ENCODE measurements at regions not wholly inside any gene's neighbourhood (a gene's known extent, or its start where the extent isn't known, plus 50 kb on each side); places are given as distances from the start of the nearest gene placed in this dataset.

DNA sequence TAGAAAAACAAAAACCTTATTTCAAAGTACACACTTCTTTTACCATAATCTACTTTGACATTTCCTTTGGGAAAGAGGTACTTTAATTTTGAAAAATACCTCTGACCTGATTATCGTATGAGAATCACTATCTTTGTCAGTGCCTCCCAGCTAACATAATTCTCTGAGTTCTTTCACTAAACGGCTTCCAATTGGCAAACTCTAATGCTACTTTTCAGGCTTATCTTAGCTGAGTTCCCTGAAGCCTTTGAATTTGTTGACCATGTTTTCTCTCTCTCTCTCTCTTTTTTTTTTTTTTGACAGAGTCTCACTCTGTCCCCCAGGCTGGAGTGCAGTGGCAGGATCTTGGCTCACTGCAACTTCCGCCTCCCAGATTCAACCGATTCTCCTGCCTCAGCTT is 312.8 kb downstream of the ZPLD1 start:
- no peak overlapping the region for H3K27ac Mint-ChIP-seq
- TF ChIP-seq, protein P1, sequence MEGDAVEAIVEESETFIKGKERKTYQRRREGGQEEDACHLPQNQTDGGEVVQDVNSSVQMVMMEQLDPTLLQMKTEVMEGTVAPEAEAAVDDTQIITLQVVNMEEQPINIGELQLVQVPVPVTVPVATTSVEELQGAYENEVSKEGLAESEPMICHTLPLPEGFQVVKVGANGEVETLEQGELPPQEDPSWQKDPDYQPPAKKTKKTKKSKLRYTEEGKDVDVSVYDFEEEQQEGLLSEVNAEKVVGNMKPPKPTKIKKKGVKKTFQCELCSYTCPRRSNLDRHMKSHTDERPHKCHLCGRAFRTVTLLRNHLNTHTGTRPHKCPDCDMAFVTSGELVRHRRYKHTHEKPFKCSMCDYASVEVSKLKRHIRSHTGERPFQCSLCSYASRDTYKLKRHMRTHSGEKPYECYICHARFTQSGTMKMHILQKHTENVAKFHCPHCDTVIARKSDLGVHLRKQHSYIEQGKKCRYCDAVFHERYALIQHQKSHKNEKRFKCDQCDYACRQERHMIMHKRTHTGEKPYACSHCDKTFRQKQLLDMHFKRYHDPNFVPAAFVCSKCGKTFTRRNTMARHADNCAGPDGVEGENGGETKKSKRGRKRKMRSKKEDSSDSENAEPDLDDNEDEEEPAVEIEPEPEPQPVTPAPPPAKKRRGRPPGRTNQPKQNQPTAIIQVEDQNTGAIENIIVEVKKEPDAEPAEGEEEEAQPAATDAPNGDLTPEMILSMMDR (IDR thresholded peaks at IDR 0.05) = no peak
- H3K4me3 Mint-ChIP-seq = no peak overlapping the region
- H3K27me3 Mint-ChIP-seq = peaks cover 1% of the 10 kb centered on the region
- ChIA-PET POLR2A (no interaction called here), CTCF (no interaction called here)
- DNase-seq (no peak), ATAC-seq (ENCODE audit: low read depth) (no peak)
- no peaks in the 10 kb centered on the region for H3K4me1 Mint-ChIP-seq
- H3K36me3 Mint-ChIP-seq (ENCODE audit: low read depth) = no peaks in the 10 kb centered on the region
- intact Hi-C loops (cut with micrococcal nuclease) = no loop called here
- H3K9me3 Mint-ChIP-seq = no peaks in the 10 kb centered on the region

DNA sequence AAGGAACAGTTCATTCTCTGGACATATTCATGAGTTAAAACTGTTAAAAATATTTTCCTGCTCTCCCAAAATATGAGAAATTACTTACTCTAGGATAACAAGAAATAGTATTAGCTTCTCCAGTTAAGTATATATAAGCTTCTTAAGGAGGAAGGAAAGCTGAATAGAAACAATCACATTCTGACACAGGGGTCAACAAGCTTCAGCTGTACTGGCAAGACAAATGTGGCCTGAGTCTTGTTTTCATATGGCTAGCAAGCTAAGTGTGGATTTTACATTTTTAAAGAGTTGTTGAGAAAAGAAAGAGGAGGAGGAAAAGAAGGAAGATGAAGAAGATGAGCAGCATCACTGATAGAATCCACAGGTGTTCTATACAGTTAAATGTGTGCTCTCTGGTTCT is 313.8 kb downstream of the ZPLD1 start:
- TF ChIP-seq, protein P1 (IDR thresholded peaks at IDR 0.05) = no peak
- H3K27ac Mint-ChIP-seq = no peak overlapping the region
- DNase-seq (no peak), ATAC-seq (ENCODE audit: low read depth) (no peak)
- H3K9me3 Mint-ChIP-seq = no peaks in the 10 kb centered on the region
- intact Hi-C loops (cut with micrococcal nuclease) = no loop called here
- H3K4me1 Mint-ChIP-seq = no peaks in the 10 kb centered on the region
- H3K4me3 Mint-ChIP-seq = no peak overlapping the region
- ChIA-PET POLR2A (no interaction called here), CTCF (no interaction called here)
- H3K36me3 Mint-ChIP-seq (ENCODE audit: low read depth) = no peaks in the 10 kb centered on the region
- H3K27me3 Mint-ChIP-seq = no peaks in the 10 kb centered on the region

DNA sequence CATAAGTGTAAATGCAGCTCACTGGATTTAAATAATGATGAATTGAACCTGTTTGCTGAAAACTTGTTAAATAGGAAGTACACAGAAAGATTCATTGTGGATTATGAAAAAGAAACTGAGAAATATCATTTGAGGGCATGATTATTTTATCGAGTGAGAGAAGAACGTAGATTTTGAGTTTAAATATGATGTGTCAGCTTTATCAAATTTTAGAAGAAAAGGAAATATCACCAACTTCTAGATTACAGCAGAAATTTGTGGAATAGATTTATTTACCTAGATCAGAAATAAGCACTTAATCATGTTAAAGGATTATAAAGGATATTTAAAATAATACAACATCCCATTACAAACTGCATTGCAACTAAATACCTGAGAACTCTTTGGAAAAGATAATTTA is 315.5 kb downstream of the ZPLD1 start:
- Mint-ChIP-seq H3K9me3 (no peaks in the 10 kb centered on the region), H3K4me1 (no peaks in the 10 kb centered on the region), H3K36me3 (ENCODE audit: low read depth) (no peaks in the 10 kb centered on the region), H3K27me3 (no peaks in the 10 kb centered on the region), H3K4me3 (no peak overlapping the region), H3K27ac (no peak overlapping the region)
- ChIA-PET POLR2A (no interaction called here), CTCF (no interaction called here)
- intact Hi-C loops (cut with micrococcal nuclease) = no loop called here
- ATAC-seq (ENCODE audit: low read depth) (no peak), DNase-seq (no peak)
- TF ChIP-seq, protein P1 (IDR thresholded peaks at IDR 0.05) = no peak

DNA sequence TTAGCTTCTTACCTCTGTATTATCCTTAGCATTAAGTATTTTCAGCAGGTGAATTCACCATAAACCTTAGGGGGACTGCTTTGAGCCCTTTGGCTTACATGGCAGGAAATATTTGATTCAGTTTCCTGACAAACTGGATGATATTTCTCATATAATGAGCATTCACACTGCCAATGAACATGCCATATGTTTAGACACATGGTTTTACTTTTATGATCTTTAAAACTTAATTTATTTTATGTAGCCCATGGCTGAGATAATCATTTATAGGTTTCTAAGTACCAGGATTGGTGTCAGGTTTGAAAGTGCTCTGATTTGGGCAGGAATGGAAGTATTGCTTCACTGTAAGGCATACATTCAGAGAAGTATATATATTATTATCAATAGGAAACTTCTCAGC is 319.1 kb downstream of the ZPLD1 start:
- Mint-ChIP-seq H3K27ac (no peak overlapping the region), H3K27me3 (no peaks in the 10 kb centered on the region), H3K4me1 (no peaks in the 10 kb centered on the region), H3K4me3 (no peak overlapping the region), H3K36me3 (ENCODE audit: low read depth) (no peaks in the 10 kb centered on the region), H3K9me3 (no peaks in the 10 kb centered on the region)
- DNase-seq = no peak
- TF ChIP-seq, protein P1 (IDR thresholded peaks at IDR 0.05) = no peak
- ChIA-PET CTCF (no interaction called here), POLR2A (no interaction called here)
- ATAC-seq (ENCODE audit: low read depth) = no peak
- intact Hi-C loops (cut with micrococcal nuclease) = no loop called here

DNA sequence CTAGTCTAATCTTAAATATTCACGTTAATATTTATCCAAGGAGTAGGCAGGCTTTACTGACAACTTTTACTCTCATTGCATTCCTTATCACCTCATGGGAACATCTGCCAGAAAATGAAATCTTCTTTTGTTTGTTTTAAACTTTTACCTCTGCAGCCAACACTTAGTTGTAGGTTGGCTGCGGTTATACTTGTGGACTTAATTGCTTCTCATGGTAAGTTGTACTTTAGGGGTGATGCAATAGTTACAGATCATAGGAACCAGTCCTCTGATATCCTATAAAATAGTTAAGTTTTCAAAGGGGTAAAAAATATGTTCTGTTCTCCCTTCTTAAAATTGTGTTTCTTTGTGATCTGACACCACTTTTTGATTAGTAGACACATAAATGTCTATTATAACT is 321.9 kb downstream of the ZPLD1 start:
- Mint-ChIP-seq H3K27me3 (no peaks in the 10 kb centered on the region), H3K36me3 (ENCODE audit: low read depth) (no peaks in the 10 kb centered on the region), H3K4me1 (no peaks in the 10 kb centered on the region), H3K27ac (no peak overlapping the region), H3K4me3 (no peak overlapping the region), H3K9me3 (no peaks in the 10 kb centered on the region)
- TF ChIP-seq, protein P1 (IDR thresholded peaks at IDR 0.05) = no peak
- POLR2A ChIA-PET = no interaction called here
- DNase-seq = no peak
- CTCF ChIA-PET = no interaction called here
- intact Hi-C loops (cut with micrococcal nuclease) = no loop called here
- ATAC-seq (ENCODE audit: low read depth) = no peak
